ENCODE measurements at regions not wholly inside any gene's neighbourhood (a gene's known extent, or its start where the extent isn't known, plus 50 kb on each side); places are given as distances from the start of the nearest gene placed in this dataset.

- Histone ChIP-seq H2BK120ac (ENCODE audit: low read depth, low read length, poor library complexity, severe bottlenecking) (no peak overlapping the region), H4K8ac (replicated peaks; ENCODE audit: insufficient read length, low read depth, low read length) (no peak overlapping the region), H3K79me1 (ENCODE audit: insufficient read depth, low read depth, low read length, poor library complexity, severe bottlenecking) (no peaks in the 10 kb centered on the region), H3K27ac (ENCODE audit: insufficient read length, low read depth, low read length) (no peak overlapping the region), H2BK15ac (ENCODE audit: low read depth, low read length) (no peak overlapping the region), H3K9me3 (ENCODE audit: control insufficient read depth, low read depth, low read length) (no peaks in the 10 kb centered on the region), H3K4me1 (ENCODE audit: insufficient read depth, low read length) (no peaks in the 10 kb centered on the region; the same call in 1 of the 2 replicates), H3K27me3 (ENCODE audit: insufficient read depth, low read length) (no peaks in the 10 kb centered on the region), H4K5ac (ENCODE audit: insufficient read length, low read depth, low read length) (no peak overlapping the region), H3K79me2 (ENCODE audit: insufficient read depth, low read length) (no peaks in the 10 kb centered on the region), H2BK12ac (ENCODE audit: insufficient read length, low read depth, low read length) (no peak overlapping the region), H4K91ac (ENCODE audit: insufficient read length, low read depth, low read length) (no peak overlapping the region), H3K56ac (ENCODE audit: insufficient read length, low read depth, low read length) (no peak overlapping the region), H3K18ac (ENCODE audit: insufficient read length, low read depth, low read length) (no peak overlapping the region), H3T11ph (ENCODE audit: low read length) (no peak overlapping the region), H3K4me2 (ENCODE audit: insufficient read depth, insufficient read length, low read length) (no peak overlapping the region), H2BK20ac (ENCODE audit: low read depth, low read length, poor library complexity, severe bottlenecking) (no peak overlapping the region), H3K14ac (ENCODE audit: insufficient read depth, low read length) (no peak overlapping the region), H2BK5ac (ENCODE audit: insufficient read length, low read length) (no peak overlapping the region), H4K20me1 (ENCODE audit: control insufficient read depth, insufficient read depth, insufficient read length) (no peaks in the 10 kb centered on the region), H3K9ac (ENCODE audit: extremely low read depth, insufficient read length, low read length) (no peak overlapping the region), H2AFZ (ENCODE audit: low read length) (no peak overlapping the region), H3K23me2 (ENCODE audit: insufficient read length, low read depth, low read length, poor library complexity, severe bottlenecking) (no peaks in the 10 kb centered on the region), H2AK5ac (ENCODE audit: insufficient read length, low read length) (no peak overlapping the region), H3K4ac (ENCODE audit: low read depth, low read length) (no peak overlapping the region), H3K23ac (ENCODE audit: insufficient read length, low read depth, low read length) (no peak overlapping the region)
- Mint-ChIP-seq H3K36me3 (ENCODE audit: insufficient read depth in 1 of 3, low read depth in 3 of 3) (no peaks in the 10 kb centered on the region), H3K27me3 (ENCODE audit: low read depth) (no peaks in the 10 kb centered on the region; the same call in 1 of the 2 replicates), H3K4me1 (peaks cover 7 to 12% of the 10 kb centered on the region in 2 experiments), H3K4me3 (no peak overlapping the region), H3K9me3 (no peaks in the 10 kb centered on the region), H3K27ac (no peak overlapping the region)
- no peak for TF ChIP-seq CTCF (conservative IDR thresholded peaks at IDR 0.05)
- DNase-seq = no peak
- WGBS (ENCODE audit: extremely low coverage, insufficient read length, low lambda C conversion rate) = no CpG with 5 or more reads among the region's 3 CpGs
Observed at GRCh38 chr6:6895929-6896328, 211.8 kb upstream of the RREB1 start.
